HG02973 (cell line): ENCODE measurements at regions not wholly inside any gene's neighbourhood (a gene's known extent, or its start where the extent isn't known, plus 50 kb on each side); places are given as distances from the start of the nearest gene placed in this dataset.

Experiments
- ATAC-seq: cut with Tn5 transposase; IDR thresholded peaks from one replicate; pipeline ENCODE4 v1.9.1; 2021; ENCODE audit warnings: moderate library complexity; ENCODE audit not compliant: unreplicated experiment

DNA sequence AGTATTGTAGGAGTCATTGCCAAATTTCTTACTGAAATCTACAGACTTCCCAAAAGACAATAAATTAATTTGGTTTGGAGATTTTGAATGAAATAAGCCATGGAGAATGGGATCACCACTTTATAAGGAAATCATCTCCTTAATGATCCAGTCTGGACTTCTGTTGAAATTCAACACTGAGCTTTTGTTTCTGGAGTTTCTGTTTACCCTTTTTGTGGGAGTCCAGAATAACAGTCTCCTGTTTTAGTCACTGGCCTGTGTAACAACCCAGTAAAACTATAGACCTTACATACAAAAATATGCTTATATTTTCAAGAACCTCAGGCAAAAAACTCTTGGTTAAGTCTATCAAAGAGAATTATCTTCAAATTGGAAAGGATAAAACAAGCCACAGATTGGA lies 321.7 kb upstream of the PLET1 start:
- ATAC-seq = no peak

DNA sequence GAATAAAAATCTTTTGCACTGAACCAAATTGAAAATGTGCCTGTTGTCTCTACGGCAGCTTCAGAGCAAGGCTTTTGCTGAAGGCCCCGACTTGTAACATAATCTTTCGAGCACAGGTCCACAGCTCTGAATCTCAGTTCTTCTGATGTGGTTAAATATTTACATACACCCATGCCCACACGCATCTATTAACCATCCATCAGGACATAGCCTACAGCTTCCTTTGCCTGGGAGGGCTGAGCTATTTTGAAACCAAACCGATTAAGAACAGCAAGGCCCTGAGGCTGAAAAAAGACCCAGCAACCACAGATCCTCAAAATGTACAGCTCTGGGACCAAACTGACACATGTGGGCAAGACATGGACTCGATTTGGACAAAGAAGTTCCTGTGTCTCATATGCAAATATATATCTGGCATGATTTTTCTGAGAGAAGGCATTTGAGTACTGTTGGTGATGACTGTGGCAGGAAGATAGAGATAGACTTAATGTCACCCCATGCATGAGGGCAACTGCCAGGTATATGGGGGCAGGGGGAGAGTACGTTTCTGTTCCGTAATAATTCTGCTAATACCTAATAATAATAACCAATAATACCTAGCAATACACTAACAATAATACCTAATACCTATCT lies 322.7 kb upstream of the PLET1 start:
- peak; percentile 84 for ATAC-seq

DNA sequence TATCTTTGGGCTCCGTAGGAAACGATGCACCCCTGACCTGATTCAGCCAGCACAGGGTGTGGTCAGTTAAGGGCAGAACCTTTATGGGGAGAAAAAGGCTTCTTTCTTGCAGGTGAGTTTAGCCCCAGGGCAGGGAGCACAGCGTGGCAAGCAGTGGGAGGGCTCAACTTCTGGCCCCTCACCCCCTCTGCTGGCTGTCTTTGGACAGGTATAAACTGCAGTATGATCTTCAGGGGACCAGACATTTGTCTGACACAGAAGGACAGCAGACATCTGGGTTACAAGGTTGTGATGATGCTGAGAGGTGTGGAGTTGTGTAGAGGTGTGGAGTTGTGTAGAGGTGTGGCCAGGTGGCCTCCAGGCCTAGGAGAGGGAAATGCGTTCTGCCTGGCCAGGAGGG lies 324.0 kb upstream of the PLET1 start:
- no peak for ATAC-seq

DNA sequence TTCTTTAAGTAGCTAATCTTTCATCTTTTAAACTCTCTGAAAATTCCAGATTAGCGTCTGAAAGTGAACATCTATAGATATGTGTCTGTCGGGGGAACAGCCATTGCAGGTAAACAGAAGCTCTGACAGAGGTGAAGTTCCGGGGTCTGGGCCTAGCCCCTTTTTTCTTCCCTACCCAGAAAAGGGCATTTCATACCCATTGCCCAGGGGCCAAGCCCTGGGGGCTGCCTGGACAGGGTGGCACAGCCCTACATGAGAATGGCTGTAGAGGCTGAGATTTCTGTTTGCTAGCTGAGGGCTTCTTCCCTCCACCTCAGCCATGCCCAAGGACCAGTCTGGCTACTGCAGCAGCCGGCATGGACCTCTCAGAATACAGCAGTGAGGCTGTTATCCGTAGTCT lies 327.0 kb upstream of the PLET1 start:
- ATAC-seq = no peak

DNA sequence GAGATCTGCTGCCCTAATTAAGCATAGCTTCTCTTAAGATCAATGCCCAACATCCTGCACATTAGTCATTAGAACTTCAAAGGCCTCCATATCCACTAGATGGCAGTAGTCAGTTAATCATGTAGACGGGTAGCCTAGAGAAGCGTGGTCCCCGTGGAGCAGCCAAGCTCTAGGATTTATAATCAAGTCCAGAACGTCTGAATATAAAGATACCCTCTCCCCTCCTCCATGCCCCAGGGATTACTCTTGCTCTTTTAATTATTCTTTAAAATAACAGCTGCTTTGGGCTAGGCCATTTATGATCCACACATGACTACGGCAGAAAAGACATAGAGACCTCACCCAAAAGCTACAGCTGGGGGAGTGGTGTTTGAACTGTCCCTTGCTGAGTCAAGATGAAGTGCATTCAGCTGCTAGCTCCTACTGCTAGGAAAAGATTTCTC lies 327.6 kb upstream of the PLET1 start:
- ATAC-seq = peak; percentile 43

DNA sequence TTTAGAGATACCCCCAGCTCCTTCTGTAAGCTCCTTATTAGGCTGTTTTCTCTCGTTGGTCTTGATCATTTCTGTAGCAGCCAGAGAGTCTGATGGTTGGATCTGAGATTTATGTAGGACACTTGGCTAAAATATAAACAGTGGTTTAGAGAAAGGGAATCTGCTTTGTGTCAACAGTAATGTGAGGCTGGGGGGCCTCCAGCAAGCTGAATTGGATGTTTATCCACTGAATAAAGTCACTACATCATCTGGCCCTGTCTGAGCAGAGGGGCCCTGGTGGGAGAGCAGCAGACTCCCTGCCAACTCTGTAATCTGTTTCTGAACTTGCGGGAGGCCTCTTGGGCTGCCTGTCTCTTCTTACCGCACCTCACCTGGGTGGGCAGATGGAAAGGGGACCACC lies 328.5 kb upstream of the PLET1 start:
- no peak for ATAC-seq

DNA sequence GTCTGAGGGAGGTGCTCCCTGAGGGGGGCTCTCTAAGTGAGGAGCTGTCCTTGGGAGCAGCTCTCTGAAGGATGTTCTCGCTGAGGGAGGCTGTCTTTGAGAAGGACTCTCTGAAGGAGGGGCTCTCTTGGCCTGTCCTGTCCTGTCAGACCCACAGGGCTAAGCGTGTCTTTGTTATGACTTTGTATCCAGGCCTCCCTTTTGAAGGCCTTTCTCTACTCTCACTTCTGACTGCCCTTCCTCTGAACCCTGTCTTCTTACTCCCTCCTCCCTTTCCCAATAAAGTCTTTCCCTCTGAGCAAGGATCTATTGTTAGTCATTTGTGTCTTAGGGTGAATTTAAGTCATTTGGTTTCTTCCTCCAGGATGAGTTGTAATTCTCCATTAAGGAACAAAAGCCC lies 330.1 kb upstream of the PLET1 start:
- no peak for ATAC-seq

DNA sequence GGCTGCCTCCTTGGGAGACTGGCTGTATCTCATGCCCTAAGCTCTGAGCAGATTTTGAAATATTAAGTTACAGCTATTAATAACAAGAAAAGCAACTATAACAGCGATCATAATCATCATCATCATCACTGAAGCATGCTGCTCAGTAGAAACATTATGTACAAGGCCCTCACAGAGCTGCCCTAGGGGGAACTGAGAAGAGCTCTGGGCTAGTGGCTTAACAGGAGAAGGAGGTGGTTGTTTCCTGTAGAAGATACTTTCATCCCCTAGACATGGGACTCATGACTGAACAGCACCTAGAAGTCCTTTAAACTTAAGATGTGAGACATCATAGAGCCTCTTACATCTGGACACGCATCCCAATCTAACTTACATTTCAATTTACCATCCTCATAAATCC lies 332.8 kb upstream of the PLET1 start:
- ATAC-seq = no peak

DNA sequence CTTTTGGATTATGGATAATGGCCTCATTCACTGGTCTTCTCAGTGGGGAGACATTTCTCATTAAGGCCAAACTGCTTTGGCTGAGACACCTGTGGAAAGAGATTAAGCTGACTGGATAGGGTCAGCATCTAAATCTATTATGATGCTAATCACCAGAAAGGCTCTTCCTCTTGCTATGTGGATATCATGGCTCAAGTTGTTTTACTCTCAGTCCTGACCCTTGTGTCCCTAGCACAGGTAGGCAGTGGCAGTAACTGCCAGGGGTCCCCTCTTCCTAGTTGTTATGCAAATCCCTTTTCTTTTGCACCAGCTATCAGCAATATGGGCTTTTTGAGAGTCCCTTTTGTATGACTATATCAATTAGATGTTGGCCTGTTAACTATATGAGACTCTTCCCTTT lies 335.7 kb upstream of the PLET1 start:
- no peak for ATAC-seq

DNA sequence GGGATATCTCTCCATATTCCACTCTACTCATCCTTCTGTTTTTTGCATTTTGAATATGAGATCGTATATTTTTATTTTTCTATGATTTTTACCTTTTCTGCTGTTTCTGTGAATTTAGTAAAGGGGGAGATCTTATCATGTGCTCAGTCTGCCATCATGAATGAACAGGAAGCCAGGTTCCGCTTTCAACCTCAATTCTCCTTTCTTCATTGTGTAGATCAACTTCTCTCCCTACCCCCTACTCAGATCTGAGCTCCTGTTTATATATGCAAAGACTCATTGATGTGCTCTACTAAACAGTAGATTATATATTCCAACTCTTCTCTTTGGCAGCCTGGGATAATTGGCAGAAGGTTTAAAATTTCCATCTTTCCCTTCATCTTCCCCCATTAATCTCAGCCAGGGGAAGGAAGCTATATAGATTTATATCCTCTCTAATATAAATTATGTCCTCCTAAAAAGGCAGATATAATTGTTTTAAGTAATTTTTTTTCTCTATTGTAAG lies 336.7 kb upstream of the PLET1 start:
- no peak for ATAC-seq

DNA sequence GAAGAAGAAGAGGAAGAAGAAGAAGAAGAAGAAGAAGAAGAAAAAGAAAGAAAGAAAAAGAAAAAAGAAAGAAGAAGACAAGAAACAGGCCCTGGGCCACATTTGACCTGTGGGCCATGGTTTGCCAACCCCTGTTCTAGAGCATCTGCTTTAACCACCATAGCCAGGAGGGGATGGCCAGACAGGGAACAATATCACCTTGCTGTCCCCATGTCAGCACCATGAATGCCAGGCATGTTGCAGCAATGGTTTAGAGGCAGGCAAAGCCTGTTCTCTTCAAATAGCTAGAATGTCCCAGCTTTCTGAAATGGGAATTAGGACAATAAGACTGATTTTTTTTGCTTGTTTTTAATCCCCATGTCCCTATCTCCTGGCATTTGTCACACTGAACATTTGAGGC lies 338.6 kb upstream of the PLET1 start:
- no peak for ATAC-seq

DNA sequence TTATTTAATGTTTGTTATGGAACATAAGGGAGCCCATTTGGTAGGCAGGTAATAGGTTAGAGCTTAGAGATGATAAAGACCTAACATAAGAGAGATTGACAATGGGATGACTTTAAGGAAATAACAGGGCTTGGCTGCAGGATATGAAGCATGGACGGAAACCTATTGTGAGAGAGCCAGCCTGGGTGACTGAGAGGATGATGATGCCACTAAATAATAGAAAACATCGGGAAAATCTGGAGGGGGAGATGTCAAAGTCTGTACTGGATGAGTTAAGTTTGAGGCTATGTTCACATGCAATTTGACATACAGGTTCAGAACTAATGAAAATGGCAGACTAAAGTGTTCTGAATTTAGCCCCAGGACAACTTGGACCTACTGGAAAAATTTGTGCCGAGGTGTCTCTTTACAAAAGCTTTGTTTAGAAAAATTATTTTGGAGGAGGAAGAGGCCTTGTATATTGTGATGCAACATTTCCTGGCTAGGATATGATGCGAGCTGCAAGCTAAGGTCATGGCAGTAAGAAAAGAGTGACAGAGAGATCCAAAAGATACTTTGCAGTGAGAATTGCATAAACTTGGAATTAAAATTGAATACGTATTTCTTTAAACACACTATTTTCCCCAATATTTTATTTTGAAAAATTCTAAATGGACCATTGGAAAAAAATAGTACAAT lies 339.3 kb upstream of the PLET1 start:
- no peak for ATAC-seq

DNA sequence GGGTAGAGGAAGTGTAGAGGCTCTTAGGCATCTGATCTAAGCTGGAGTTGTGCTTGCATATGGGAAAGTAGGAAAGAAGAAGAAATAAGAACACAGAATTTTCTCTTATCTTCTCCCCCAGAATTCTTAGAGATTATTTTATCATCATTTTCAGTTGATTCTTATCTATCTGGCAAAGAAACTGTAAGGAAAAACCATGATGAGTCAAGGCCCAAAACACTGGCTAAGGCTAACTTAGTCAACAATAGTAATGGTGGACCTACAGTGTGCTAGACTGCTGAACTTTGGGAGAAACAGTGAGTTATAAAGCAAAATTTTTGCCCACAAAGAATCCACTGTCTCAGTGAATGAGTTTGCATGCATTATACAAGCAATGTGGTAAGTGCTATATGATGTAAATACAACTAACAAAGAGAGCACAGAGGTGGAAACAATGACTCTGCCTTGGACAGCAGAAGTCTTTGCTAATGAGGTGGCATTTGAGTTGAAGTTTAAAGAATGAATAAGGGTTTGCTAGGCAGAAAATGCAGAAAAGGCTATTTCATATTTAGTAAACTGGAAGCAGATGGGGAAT lies 344.5 kb upstream of the PLET1 start:
- ATAC-seq = no peak

DNA sequence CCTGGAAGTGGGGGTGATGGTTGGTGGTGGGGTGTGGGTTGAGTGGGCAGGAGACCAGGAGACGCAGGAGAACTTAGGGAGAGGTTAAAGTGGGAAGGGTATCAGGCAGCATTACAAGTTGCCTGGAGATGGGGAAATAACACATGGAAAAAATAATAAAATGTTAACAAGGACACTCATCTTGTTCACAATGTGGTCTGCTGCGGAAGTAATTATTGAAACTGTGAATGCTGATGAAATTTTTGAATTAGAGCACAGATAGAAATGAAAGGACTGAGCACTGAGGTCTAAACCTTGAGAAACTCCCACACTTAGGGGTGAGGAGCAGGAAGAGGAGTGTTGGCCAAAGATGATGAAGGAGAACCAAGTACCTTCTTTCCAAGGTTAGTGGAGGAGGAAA lies 346.0 kb upstream of the PLET1 start:
- no peak for ATAC-seq

DNA sequence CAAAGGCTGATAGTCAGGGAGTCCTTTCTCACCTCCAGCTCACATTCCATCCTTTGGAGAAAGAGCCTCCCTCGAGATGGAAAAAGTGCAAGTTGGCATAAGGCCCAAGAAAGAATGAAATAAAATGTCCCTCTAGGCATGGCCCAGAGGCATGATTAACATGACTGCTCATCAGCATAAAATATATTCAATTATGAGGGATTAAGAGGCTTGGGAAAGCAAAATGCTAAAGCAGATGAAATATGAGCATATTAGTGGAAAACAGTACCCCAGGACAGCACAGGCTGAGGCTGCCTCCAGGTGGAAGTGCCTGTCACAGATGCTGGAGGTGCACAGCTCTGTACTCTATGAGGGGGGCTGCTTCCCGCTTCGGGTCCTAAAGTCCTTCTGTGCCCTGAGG lies 347.8 kb upstream of the PLET1 start:
- ATAC-seq = no peak

DNA sequence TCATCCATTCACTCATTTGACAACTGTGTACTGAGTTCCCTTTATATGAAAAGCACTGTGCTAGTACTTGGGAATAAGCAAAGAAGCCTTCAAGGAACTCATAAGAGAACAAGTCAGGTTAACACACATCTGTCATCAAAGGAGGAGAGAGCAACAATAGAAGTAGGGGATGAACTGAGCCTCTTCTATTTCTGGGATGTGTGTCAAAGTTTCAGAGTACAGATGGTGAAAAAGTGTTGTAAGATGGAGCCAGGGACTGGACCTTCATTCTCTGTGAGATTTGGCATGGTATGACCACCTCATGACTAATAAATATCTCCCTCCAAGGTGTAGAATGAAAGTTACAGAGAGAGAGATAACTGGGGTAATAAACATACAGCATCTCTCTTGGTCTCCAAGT lies 349.8 kb upstream of the PLET1 start:
- no peak for ATAC-seq

DNA sequence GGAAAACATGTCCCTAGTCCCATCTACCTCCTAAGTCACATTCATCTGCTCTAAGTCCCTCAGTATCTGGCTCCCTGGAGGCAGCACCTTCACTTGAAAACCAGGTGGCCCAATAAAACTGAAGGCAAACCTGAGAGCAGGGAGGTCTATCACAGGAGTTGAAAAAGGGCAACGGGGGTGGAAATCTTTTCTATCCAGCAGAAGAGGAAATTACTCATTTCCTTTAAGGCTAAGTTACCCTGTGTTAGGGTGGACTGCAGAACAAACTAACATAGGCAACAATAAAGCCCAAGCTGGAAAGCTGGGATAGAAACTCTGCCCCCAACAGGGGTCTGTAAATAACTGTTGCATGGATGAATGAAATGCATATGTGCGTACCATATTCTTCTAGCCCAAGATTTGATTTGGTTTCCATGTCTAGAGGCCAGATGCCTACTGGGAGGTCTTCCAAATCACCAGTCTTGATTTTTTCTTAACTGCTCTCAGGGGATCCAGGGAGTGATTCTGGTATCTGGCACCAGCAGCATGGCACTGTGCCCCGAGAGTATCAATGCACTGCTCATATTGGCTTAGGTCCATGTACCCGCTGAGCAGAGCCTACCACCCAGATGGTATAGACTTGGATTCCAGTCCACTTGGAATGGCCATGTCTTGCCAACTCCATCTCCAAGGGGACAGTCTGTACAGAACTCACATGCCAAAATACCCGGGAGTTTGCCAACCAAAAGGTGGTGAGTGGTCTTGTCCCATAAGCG lies 350.0 kb upstream of the NCAM1 start:
- no peak for ATAC-seq

DNA sequence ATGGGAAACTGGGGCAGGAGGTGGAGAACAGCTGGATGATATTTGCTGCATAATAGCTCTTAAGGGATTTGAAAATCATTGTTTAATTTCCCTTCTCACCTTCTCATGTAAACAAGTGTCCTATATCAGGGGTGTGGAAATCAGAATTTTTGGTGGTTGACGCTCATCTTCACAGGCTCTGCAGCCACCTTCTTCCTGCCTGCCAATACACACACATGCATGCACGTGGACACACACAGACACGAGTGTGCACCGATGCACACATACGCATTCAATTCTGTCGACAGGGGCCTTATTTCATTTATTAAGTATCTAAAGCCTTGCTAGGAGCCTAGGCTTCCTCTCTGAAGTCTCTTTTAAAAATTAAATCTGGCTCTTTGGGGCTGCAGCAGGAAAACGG lies 349.4 kb upstream of the NCAM1 start:
- ATAC-seq = no peak

DNA sequence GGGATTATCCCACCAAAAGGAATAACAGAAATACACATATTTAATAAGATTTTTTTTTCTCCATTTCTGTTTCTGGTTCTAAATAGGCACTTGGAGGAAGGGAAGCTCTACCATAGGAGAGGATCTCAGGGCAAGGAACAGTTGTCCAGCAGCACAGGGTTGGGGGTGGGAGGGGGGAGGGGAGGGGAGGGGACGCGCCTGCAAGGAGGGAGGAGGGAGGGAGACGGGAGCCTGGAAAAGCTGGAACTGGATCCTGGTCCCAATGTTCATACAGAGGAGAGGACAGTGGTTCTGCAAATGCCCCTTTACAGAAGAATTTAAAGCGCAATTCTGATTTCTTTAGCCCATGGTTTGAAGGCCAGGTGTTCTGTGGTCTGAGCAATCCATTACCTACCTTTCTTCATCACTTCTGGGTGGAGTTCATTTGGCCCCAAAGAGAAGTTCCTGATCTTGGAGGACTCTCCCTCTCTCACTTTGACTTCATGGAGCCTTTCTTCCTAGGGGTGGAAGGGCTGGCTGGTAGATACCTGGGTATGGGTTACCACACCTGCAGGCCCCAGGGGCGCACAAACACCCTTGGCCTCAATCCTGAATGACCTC lies 348.9 kb upstream of the NCAM1 start:
- ATAC-seq = no peak

DNA sequence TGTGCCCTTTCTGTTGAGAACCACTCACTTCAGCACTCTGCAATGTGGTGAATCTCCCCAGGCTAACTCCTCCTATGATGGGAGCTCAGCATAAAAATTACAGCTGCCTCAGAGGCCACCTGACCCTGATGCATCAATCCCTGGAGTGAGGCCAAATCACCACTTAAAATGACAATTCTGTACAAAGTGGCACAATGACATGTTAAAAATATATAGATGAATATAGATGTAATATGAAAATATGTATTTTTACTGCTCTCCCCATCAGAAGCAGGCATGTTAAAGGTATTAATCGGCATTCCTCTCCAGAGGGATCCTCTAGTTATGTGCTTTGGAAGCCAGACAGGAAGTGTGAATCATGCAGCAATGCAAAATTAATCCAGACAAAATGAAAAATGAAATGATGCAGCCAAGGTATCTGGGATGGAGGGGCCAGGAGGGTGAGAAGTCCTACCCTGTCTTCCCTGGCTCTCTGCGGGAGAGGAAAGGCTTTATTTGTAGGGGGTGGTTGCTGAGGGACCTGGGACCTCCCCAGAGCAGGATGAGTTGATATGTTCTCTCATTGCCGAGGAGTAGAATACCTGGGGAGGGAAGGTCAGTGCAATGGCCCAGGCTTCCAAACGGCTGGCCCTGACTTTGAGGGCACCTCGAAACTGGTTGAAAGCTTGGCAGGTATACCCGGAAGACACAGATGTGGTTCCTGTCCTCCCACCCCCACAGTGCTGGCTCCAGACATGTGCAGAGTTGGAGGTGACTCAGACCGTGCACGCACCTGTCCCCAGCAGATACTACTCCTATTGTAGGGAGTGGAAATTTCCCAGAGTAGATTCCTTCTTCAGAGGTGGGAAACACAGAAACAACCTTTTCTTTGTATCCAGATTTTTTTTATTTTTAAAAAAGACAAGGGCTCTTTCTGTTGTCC lies 347.9 kb upstream of the NCAM1 start:
- no peak for ATAC-seq
